K562 (cell line): ENCODE measurements at regions not wholly inside any gene's neighbourhood (a gene's known extent, or its start where the extent isn't known, plus 50 kb on each side); places are given as distances from the start of the nearest gene placed in this dataset.

ENCODE experiments used
- ATAC-seq: fragments of 200-7000 bp; cut with Tn5 transposase; 3 replicates; pipeline ENCODE4 v1.9.1; 2020; ENCODE audit warnings: moderate library complexity
- BruUV-seq: library from RNA; stranded (reverse); fragments of 400-500 nt; replicated peaks from 2 replicates; lab custom pipeline; 2021; lab: Mats Ljungman, UMichigan
- CTCF ChIA-PET: fragments of 300-600 bp; formaldehyde crosslinking; extraction: SDS; loops from one replicate; lab custom pipeline; 2021; ENCODE audit warnings: low intra/inter-chr PET ratio; lab: Yijun Ruan, JAX
- POLR2A ChIA-PET: fragments of 300-600, 350-650 bp; sonication (Branson Sonifier 250); formaldehyde crosslinking; extraction: SDS; loops from one replicate; lab custom pipeline; 2021; ENCODE audit warnings: antibody characterized with exemption, inconsistent platforms; lab: Yijun Ruan, JAX
- DNase-seq, 4 experiments: peaks; one replicate each; pipeline versions ENCODE4 v3.0.0 to v3.0.0-alpha.2; 2011 to 2018; ENCODE audit warnings: low spot score in 3 of 4, mixed read lengths in 3 of 4; ENCODE audit errors: extremely low read depth in 1 of 4
- FAIRE-seq: peaks from 2 replicates; lab custom pipeline; 2011; peaks lifted over from hg19 to GRCh38; lab: Jason Lieb, UNC
- H2AFZ ChIP-seq: 2 replicates; pipeline ENCODE4 v1.6.0; 2011; ENCODE audit warnings: low read depth, low read length, control low read depth, inconsistent platforms
- H3K27ac ChIP-seq: fragments of 200-600 bp; 3 replicates; pipeline ENCODE4 v1.8.0; 2011; ENCODE audit warnings: low read depth, mild to moderate bottlenecking, control low read depth, inconsistent platforms, low read length, moderate library complexity, mixed read lengths; ENCODE audit errors: extremely low read depth
- H3K27me3 ChIP-seq, 2 experiments: fragments of 300-600 bp in 1 of 2; 2 replicates in 1 of 2; 3 replicates in 1 of 2; pipeline versions ENCODE4 v1.6.0 to v1.8.0; 2011; ENCODE audit warnings: inconsistent platforms in 2 of 2, low read length in 2 of 2, mild to moderate bottlenecking in 1 of 2, mixed read lengths in 1 of 2, moderate library complexity in 1 of 2; ENCODE audit not compliant: control insufficient read depth in 2 of 2, insufficient read depth in 2 of 2
- H3K36me3 ChIP-seq: fragments of 300-600 bp; 3 replicates; pipeline ENCODE4 v1.8.0; 2011; ENCODE audit warnings: mild to moderate bottlenecking, low read length, inconsistent platforms; ENCODE audit not compliant: control insufficient read depth, insufficient read depth
- H3K4me1 ChIP-seq, 2 experiments: fragments of 200-600 bp in 1 of 2; replicated peaks in 1 of 2; 2 replicates in 1 of 2; 3 replicates in 1 of 2; pipeline versions ENCODE4 v1.5.1 to v1.8.0; 2011; ENCODE audit warnings: inconsistent platforms in 2 of 2, low read length in 2 of 2, mild to moderate bottlenecking in 1 of 2, mixed read lengths in 1 of 2, moderate library complexity in 1 of 2; ENCODE audit not compliant: control insufficient read depth in 2 of 2, insufficient read depth in 2 of 2
- H3K4me2 ChIP-seq: 2 replicates; pipeline ENCODE4 v1.6.1; 2011; ENCODE audit warnings: low read length, control low read depth, inconsistent platforms, mixed read lengths; ENCODE audit not compliant: insufficient read depth
- H3K4me3 ChIP-seq: fragments of 200-600 bp; sonication (generic), shearing (Covaris generic); 2 replicates; pipeline ENCODE4 v1.5.1; 2016; ENCODE audit warnings: control low read depth, inconsistent platforms
- H3K79me2 ChIP-seq: fragments of 200-600 bp; 3 replicates; pipeline ENCODE4 v1.8.0; 2011; ENCODE audit warnings: low read length, inconsistent platforms; ENCODE audit not compliant: control insufficient read depth, insufficient read depth
- H3K9ac ChIP-seq, 2 experiments: 2 replicates each; pipeline versions ENCODE4 v1.6.0 to v1.6.1; 2011; ENCODE audit warnings: low read depth in 2 of 2, low read length in 2 of 2, control low read depth in 1 of 2, inconsistent platforms in 1 of 2, mild to moderate bottlenecking in 1 of 2, mixed read lengths in 1 of 2; ENCODE audit not compliant: insufficient read depth in 1 of 2
- H3K9me1 ChIP-seq: one replicate; pipeline ENCODE4 v1.6.0; 2011; ENCODE audit warnings: inconsistent platforms, mild to moderate bottlenecking, low read length, moderate library complexity; ENCODE audit not compliant: control insufficient read depth, insufficient read depth
- H3K9me3 ChIP-seq: replicated peaks from 2 replicates; pipeline ENCODE4 v1.5.1; 2011; ENCODE audit warnings: low read depth, low read length, inconsistent platforms; ENCODE audit not compliant: control insufficient read depth, insufficient read depth
- H4K20me1 ChIP-seq: replicated peaks from 2 replicates; pipeline ENCODE4 v1.6.1; 2011; ENCODE audit warnings: low read length, inconsistent platforms, mixed read lengths; ENCODE audit not compliant: control insufficient read depth, insufficient read depth
- CBFA2T3 ChIP-seq: fragments of 450-650 bp; IDR thresholded peaks from 2 replicates; pipeline ENCODE4 v1.6.1; 2017
- CEBPB ChIP-seq: fragments of 450-650 bp; IDR thresholded peaks from 2 replicates; pipeline ENCODE4 v1.6.1; 2016; ENCODE audit warnings: missing genetic modification characterization, missing compliant biosample characterization
- CEBPG ChIP-seq, 3 experiments: fragments of 200-800 bp in 1 of 3; sonication (Bioruptor generic) in 1 of 3; sonication (generic) in 1 of 3; formaldehyde crosslinking in 1 of 3; IDR thresholded peaks in 2 of 3; conservative IDR thresholded peaks in 1 of 3; 2 replicates each; pipeline versions ENCODE4 v1.6.1 to v1.8.0; 2016 to 2022; ENCODE audit warnings: missing compliant biosample characterization in 2 of 3, missing genetic modification characterization in 2 of 3, mild to moderate bottlenecking in 1 of 3, missing genetic modification reagents in 1 of 3
- ZFPM2 ChIP-seq: fragments of 250-450 bp; sonication (Bioruptor Pico); IDR thresholded peaks from 2 replicates; pipeline ENCODE4 v1.5.1; 2022; ENCODE audit warnings: mild to moderate bottlenecking
- WGBS: fragments of 100-300 bp; shearing (Covaris generic); methylation state at CpG from one replicate; pipeline ENCODE4 v1.1.6; 2016; ENCODE audit warnings: low coverage, mixed read lengths; ENCODE audit not compliant: insufficient coverage; ENCODE audit errors: missing lambda C conversion rate; 5-methylcytosine and 5-hydroxymethylcytosine counted together
- in situ Hi-C: fragments of 300-500 bp; cut with MboI; formaldehyde crosslinking; loops from 4 replicates; pipeline ENCODE4 v1.15.0; 2018; ENCODE audit warnings: inconsistent platforms, mixed read lengths
- intact Hi-C: fragments of 100-400 bp; cut with micrococcal nuclease; formaldehyde crosslinking; loops from 2 replicates; pipeline ENCODE4 v1.14.2; 2022
- TF ChIP-seq, protein P1 (sequence below): fragments of 250-450 bp; sonication (Bioruptor Pico); IDR thresholded peaks from 2 replicates; pipeline ENCODE4 v1.8.0; 2021; ENCODE audit warnings: moderate library complexity, mild to moderate bottlenecking, inconsistent platforms

DNA sequence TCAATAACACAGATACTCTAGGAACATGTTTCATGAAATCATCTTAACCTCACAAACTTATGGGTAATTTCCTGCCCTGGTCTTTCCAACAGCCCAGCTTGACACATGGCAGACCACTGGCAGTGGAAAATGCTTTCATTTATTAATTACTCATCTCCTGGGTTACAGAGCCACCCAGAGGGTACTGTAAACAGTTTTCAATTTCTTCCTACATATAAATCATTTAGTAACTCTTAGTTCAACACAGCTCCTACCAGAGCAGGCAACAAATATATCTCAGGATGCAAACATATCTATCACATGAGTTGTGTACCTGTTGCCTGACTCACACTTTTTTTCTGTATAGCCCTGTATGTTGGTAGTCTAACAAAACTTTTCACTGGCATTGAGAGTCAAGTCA, 99.2 kb upstream of the VRK2 start (continued):
- TF ChIP-seq, protein P1, sequence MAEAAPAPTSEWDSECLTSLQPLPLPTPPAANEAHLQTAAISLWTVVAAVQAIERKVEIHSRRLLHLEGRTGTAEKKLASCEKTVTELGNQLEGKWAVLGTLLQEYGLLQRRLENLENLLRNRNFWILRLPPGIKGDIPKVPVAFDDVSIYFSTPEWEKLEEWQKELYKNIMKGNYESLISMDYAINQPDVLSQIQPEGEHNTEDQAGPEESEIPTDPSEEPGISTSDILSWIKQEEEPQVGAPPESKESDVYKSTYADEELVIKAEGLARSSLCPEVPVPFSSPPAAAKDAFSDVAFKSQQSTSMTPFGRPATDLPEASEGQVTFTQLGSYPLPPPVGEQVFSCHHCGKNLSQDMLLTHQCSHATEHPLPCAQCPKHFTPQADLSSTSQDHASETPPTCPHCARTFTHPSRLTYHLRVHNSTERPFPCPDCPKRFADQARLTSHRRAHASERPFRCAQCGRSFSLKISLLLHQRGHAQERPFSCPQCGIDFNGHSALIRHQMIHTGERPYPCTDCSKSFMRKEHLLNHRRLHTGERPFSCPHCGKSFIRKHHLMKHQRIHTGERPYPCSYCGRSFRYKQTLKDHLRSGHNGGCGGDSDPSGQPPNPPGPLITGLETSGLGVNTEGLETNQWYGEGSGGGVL (CRISPR knock-in tag), result no peak
- no peak for TF ChIP-seq CBFA2T3
- TF ChIP-seq, all 486 proteins: peak for 0

DNA sequence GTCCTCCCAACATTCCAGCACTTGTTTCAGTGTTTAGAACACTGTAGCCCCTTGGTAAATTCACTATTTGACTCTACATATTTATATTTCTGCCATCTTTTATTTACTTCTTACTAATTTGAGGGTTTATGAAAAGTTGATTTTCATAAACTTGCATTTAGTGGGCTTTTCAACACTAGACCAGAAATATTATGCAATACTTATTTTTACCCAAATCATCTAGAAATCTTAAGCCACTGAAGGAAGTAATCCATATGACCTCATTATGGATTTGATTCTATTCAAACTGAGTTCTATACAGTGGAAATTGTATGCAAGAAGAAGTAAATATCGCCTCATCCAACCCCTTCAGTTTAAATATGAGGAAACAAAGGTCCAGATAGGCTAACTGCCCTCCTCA, 92.6 kb upstream of the VRK2 start:
- Histone ChIP-seq H3K4me2 (no peak overlapping the region), H2AFZ (no peak overlapping the region), H3K27me3 (no peaks in the 10 kb centered on the region), H3K9ac (no peak overlapping the region), H4K20me1 (no peaks in the 10 kb centered on the region), H3K9me1 (no peaks in the 10 kb centered on the region), H3K9me3 (no peaks in the 10 kb centered on the region), H3K27ac (no peak overlapping the region), H3K36me3 (no peaks in the 10 kb centered on the region), H3K4me3 (no peak overlapping the region), H3K4me1 (no peaks in the 10 kb centered on the region), H3K79me2 (no peaks in the 10 kb centered on the region)
- TF ChIP-seq ZFPM2 (no peak), CEBPB (tag) (peak; percentile 46), CEBPG (CRISPR knock-in tag; IDR thresholded peaks at IDR 0.05) (no peak), CEBPG (tag; conservative IDR thresholded peaks at IDR 0.05 in 1 of 2, IDR thresholded peaks at IDR 0.05 in 1 of 2) (peak in 1 of 2 experiments; percentile 82; a peak in 2 of 4 replicates)
- no TSS peak for BruUV-seq
- DNase-seq (no peak), ATAC-seq (no peak), FAIRE-seq (no peak)
- POLR2A ChIA-PET, result no interaction called here
- CTCF ChIA-PET, result no interaction called here
- in situ Hi-C loops (no loop called here), intact Hi-C loops (no loop called here)
- WGBS, result 0% methylated on average over 1 of the region's 1 CpG
